ENCODE measurements at regions not wholly inside any gene's neighbourhood (a gene's known extent, or its start where the extent isn't known, plus 50 kb on each side); places are given as distances from the start of the nearest gene placed in this dataset.

DNA sequence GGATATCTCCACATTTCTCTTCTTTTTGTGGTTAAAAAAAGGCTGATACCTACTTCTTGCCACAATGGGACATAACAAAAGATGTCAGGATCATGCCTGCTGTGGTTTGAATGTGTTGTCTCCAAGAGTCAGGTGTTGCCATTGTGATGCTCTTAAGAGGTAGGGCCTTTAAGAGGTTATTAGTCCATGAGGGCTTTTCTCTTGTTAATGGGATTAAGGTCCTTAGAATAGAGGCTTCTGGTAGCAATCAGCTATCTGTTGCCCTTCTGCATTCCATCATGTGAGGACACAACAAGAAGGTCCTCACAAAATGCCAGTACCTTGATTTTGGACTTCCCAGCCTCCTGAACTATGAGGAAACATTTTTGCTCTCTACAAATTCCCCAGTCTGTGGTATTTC is 191.4 kb downstream of the GBA3 start:
- TF ChIP-seq, protein P1, sequence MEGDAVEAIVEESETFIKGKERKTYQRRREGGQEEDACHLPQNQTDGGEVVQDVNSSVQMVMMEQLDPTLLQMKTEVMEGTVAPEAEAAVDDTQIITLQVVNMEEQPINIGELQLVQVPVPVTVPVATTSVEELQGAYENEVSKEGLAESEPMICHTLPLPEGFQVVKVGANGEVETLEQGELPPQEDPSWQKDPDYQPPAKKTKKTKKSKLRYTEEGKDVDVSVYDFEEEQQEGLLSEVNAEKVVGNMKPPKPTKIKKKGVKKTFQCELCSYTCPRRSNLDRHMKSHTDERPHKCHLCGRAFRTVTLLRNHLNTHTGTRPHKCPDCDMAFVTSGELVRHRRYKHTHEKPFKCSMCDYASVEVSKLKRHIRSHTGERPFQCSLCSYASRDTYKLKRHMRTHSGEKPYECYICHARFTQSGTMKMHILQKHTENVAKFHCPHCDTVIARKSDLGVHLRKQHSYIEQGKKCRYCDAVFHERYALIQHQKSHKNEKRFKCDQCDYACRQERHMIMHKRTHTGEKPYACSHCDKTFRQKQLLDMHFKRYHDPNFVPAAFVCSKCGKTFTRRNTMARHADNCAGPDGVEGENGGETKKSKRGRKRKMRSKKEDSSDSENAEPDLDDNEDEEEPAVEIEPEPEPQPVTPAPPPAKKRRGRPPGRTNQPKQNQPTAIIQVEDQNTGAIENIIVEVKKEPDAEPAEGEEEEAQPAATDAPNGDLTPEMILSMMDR (IDR thresholded peaks at IDR 0.05) = no peak
- ATAC-seq (no peak), DNase-seq (no peak)
- Mint-ChIP-seq H3K9me3 (peaks cover 6 to 7% of the 10 kb centered on the region in 2 donors), H3K27me3 (ENCODE audit: low read depth in 2 of 2) (no peaks in the 10 kb centered on the region), H3K27ac (no peak overlapping the region), H3K4me3 (no peak overlapping the region), H3K4me1 (no peaks in the 10 kb centered on the region), H3K36me3 (no peaks in the 10 kb centered on the region)
- H3K36me3 ChIP-seq (ENCODE audit: control insufficient read depth, insufficient read depth, low read length) = no peaks in the 10 kb centered on the region
- H3K9me3 ChIP-seq (ENCODE audit: control insufficient read depth, insufficient read depth, low read length) = no peaks in the 10 kb centered on the region
- no peaks in the 10 kb centered on the region for H3K27me3 ChIP-seq (ENCODE audit: control insufficient read depth, insufficient read depth, low read length)
- H3K4me1 ChIP-seq (ENCODE audit: control insufficient read depth, insufficient read depth, low read length) = no peaks in the 10 kb centered on the region
- intact Hi-C loops (cut with micrococcal nuclease) = no loop called here
- H3K27ac ChIP-seq (ENCODE audit: low read length) = no peak overlapping the region
- no peak overlapping the region for H3K4me3 ChIP-seq (ENCODE audit: low read length)

DNA sequence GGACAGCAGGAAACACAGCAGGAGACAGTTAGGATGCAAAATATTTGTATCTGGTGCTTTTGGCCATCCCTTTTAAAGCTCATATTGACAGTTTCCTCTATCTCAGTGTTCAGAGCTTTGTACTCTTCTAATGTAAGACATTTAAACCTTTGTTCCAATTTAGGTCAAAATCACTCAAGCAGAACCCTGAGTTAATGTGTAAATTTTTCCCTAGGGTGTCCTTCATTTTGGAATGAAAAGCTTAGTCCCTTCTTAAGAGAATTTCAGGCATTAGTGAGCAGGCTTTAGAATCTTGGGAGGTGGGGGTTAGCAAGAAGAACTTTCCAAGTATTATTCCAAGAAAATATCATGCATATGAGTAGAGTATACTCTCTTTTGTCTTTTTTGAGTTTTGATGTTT is 188.7 kb downstream of the GBA3 start:
- no peak overlapping the region for H3K4me3 ChIP-seq (ENCODE audit: low read length)
- Mint-ChIP-seq H3K4me1 (no peaks in the 10 kb centered on the region), H3K27me3 (ENCODE audit: low read depth in 2 of 2) (no peaks in the 10 kb centered on the region), H3K36me3 (no peaks in the 10 kb centered on the region), H3K9me3 (peaks cover 7% of the 10 kb centered on the region in 2 donors), H3K4me3 (no peak overlapping the region), H3K27ac (no peak overlapping the region)
- TF ChIP-seq, protein P1 (IDR thresholded peaks at IDR 0.05) = no peak
- no peaks in the 10 kb centered on the region for H3K36me3 ChIP-seq (ENCODE audit: control insufficient read depth, insufficient read depth, low read length)
- DNase-seq (no peak), ATAC-seq (no peak)
- H3K27ac ChIP-seq (ENCODE audit: low read length) = no peak overlapping the region
- no peaks in the 10 kb centered on the region for H3K27me3 ChIP-seq (ENCODE audit: control insufficient read depth, insufficient read depth, low read length)
- no peaks in the 10 kb centered on the region for H3K9me3 ChIP-seq (ENCODE audit: control insufficient read depth, insufficient read depth, low read length)
- intact Hi-C loops (cut with micrococcal nuclease) = no loop called here
- H3K4me1 ChIP-seq (ENCODE audit: control insufficient read depth, insufficient read depth, low read length) = no peaks in the 10 kb centered on the region

DNA sequence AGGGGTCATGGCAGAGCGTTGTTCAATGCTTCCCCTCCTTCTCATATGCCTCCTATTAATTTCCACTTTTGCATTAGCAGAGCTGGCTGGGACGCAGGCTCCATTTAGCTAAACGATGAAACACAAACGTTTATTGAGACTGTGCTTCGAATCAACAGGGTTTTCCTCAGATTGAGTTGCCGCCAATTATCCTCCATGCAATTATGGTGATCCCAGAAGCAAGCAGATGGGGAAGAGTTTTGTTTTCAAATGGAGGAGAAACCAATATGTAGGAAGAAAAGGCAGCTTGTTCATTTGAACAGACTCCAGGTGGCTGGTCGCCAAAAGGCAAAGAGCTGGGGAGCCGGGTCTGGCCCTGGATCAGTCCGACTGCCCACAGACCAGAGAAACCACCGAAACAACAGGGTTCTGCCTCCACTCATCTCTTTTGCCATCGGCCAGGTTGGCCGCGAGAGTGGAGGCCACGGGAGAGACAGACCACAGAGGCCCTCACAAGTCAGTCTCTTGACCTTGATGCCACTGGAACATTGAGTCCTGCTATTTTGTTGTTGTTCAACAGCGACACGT is 184.8 kb downstream of the GBA3 start:
- Mint-ChIP-seq H3K9me3 (peaks cover 10 to 13% of the 10 kb centered on the region in 2 donors), H3K27ac (no peak overlapping the region), H3K4me1 (no peaks in the 10 kb centered on the region), H3K36me3 (no peaks in the 10 kb centered on the region), H3K4me3 (no peak overlapping the region), H3K27me3 (ENCODE audit: low read depth in 2 of 2) (no peaks in the 10 kb centered on the region)
- Histone ChIP-seq H3K27ac (ENCODE audit: low read length) (no peak overlapping the region), H3K4me3 (ENCODE audit: low read length) (no peak overlapping the region), H3K4me1 (ENCODE audit: control insufficient read depth, insufficient read depth, low read length) (no peaks in the 10 kb centered on the region), H3K9me3 (ENCODE audit: control insufficient read depth, insufficient read depth, low read length) (no peaks in the 10 kb centered on the region), H3K27me3 (ENCODE audit: control insufficient read depth, insufficient read depth, low read length) (no peaks in the 10 kb centered on the region), H3K36me3 (ENCODE audit: control insufficient read depth, insufficient read depth, low read length) (no peaks in the 10 kb centered on the region)
- intact Hi-C loops (cut with micrococcal nuclease) = no loop called here
- TF ChIP-seq, protein P1 (IDR thresholded peaks at IDR 0.05) = no peak
- ATAC-seq (no peak), DNase-seq (no peak)
- 90% methylated on average over 16 of the region's 16 CpGs for WGBS (ENCODE audit: insufficient coverage)

DNA sequence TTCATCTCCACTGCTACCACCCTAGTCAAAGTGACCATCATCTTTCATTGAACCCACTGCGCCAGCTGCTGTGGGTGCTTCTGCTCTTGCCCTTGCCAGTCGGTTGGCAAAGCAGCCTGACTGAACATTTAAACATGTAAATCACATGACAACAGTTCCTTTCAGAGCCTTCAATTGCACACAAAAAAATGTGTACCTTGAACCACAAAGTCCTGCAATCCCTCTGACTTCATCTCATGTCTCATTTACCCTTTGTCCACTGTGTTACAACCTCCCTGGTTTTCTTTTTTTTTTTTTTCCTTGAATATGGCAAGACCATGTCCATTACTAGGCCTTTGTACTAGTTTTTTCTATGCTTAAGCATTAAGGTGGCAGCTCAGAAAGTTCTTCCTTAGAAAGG is 183.5 kb downstream of the GBA3 start:
- ATAC-seq (no peak), DNase-seq (no peak)
- H3K27ac Mint-ChIP-seq = no peak overlapping the region
- H3K4me1 ChIP-seq (ENCODE audit: control insufficient read depth, insufficient read depth, low read length) = no peaks in the 10 kb centered on the region
- WGBS (ENCODE audit: insufficient coverage) = 82% methylated on average over 2 of the region's 2 CpGs
- H3K27me3 Mint-ChIP-seq (ENCODE audit: low read depth in 2 of 2) = no peaks in the 10 kb centered on the region
- no peak overlapping the region for H3K27ac ChIP-seq (ENCODE audit: low read length)
- H3K4me3 ChIP-seq (ENCODE audit: low read length) = no peak overlapping the region
- no peaks in the 10 kb centered on the region for H3K36me3 ChIP-seq (ENCODE audit: control insufficient read depth, insufficient read depth, low read length)
- H3K27me3 ChIP-seq (ENCODE audit: control insufficient read depth, insufficient read depth, low read length) = no peaks in the 10 kb centered on the region
- H3K36me3 Mint-ChIP-seq = no peaks in the 10 kb centered on the region
- H3K9me3 Mint-ChIP-seq = peaks cover 9% of the 10 kb centered on the region in 2 donors
- no peaks in the 10 kb centered on the region for H3K9me3 ChIP-seq (ENCODE audit: control insufficient read depth, insufficient read depth, low read length)
- H3K4me1 Mint-ChIP-seq = no peaks in the 10 kb centered on the region
- intact Hi-C loops (cut with micrococcal nuclease) = no loop called here
- TF ChIP-seq, protein P1 (IDR thresholded peaks at IDR 0.05) = no peak
- H3K4me3 Mint-ChIP-seq = no peak overlapping the region

Data from natural killer cell (primary cell).